HCT116 (cell line): ENCODE measurements at regions not wholly inside any gene's neighbourhood (a gene's known extent, or its start where the extent isn't known, plus 50 kb on each side); places are given as distances from the start of the nearest gene placed in this dataset.

Experiments
- CTCF ChIP-seq, 3 experiments: fragments of 200-600 bp in 1 of 3; sonication (generic) in 1 of 3; IDR thresholded peaks in 2 of 3; conservative IDR thresholded peaks in 1 of 3; 2 replicates each; pipeline ENCODE4 v1.5.1; 2012 to 2017; ENCODE audit warnings: low read depth in 2 of 3, low read length in 2 of 3, antibody characterized with exemption in 1 of 3, borderline replicate concordance in 1 of 3, control low read depth in 1 of 3, mild to moderate bottlenecking in 1 of 3, mixed read lengths in 1 of 3, mixed run types in 1 of 3, moderate library complexity in 1 of 3; ENCODE audit not compliant: insufficient read depth in 1 of 3
- POLR2A ChIP-seq: IDR thresholded peaks from 2 replicates; pipeline ENCODE4 v1.7.0; 2011; ENCODE audit warnings: borderline replicate concordance; ENCODE audit not compliant: insufficient read depth, insufficient read length; ENCODE audit errors: extremely low read depth
- REST ChIP-seq: IDR thresholded peaks from 2 replicates; pipeline ENCODE4 v1.6.1; 2012; ENCODE audit warnings: low read depth

- TF ChIP-seq CTCF (IDR thresholded peaks at IDR 0.05 in 2 of 3, conservative IDR thresholded peaks at IDR 0.05 in 1 of 3; ENCODE audit: borderline replicate concordance in 1 of 3, insufficient read depth in 1 of 3, low read depth in 2 of 3, low read length in 2 of 3) (no peak), POLR2A (no peak), REST (no peak)
Measured at GRCh38 chr3:116815831-116816588, 106.4 kb downstream of the TUSC7 start.
